ENCODE measurements at regions not wholly inside any gene's neighbourhood (a gene's known extent, or its start where the extent isn't known, plus 50 kb on each side); places are given as distances from the start of the nearest gene placed in this dataset.

- Mint-ChIP-seq H3K9me3 (no peaks in the 10 kb centered on the region), H3K36me3 (no peaks in the 10 kb centered on the region), H3K4me1 (peaks cover 34% of the 10 kb centered on the region), H3K27me3 (ENCODE audit: low read depth) (no peaks in the 10 kb centered on the region), H3K4me3 (no peak overlapping the region), H3K27ac (no peak overlapping the region)
- CTCF ChIA-PET, result no interaction called here
- DNase-seq (ENCODE audit: low spot score) (no peak), ATAC-seq (no peak)
- POLR2A ChIA-PET, result no interaction called here
- no peak for TF ChIP-seq NFE2L1 (CRISPR knock-in tag; IDR thresholded peaks at IDR 0.05)
- TF ChIP-seq GTF2I (CRISPR knock-in tag; conservative IDR thresholded peaks at IDR 0.05), result no peak
- TF ChIP-seq ZNF512 (CRISPR knock-in tag; IDR thresholded peaks at IDR 0.05; ENCODE audit: borderline replicate concordance), result no peak
- TF ChIP-seq, protein P1, sequence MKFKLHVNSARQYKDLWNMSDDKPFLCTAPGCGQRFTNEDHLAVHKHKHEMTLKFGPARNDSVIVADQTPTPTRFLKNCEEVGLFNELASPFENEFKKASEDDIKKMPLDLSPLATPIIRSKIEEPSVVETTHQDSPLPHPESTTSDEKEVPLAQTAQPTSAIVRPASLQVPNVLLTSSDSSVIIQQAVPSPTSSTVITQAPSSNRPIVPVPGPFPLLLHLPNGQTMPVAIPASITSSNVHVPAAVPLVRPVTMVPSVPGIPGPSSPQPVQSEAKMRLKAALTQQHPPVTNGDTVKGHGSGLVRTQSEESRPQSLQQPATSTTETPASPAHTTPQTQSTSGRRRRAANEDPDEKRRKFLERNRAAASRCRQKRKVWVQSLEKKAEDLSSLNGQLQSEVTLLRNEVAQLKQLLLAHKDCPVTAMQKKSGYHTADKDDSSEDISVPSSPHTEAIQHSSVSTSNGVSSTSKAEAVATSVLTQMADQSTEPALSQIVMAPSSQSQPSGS (CRISPR knock-in tag; IDR thresholded peaks at IDR 0.05; ENCODE audit: borderline replicate concordance, low read depth), result no peak
- TF ChIP-seq E2F1 (CRISPR knock-in tag; IDR thresholded peaks at IDR 0.05), result no peak
- TF ChIP-seq HMGA2 (CRISPR knock-in tag; IDR thresholded peaks at IDR 0.05), result no peak
- TF ChIP-seq, protein P2, sequence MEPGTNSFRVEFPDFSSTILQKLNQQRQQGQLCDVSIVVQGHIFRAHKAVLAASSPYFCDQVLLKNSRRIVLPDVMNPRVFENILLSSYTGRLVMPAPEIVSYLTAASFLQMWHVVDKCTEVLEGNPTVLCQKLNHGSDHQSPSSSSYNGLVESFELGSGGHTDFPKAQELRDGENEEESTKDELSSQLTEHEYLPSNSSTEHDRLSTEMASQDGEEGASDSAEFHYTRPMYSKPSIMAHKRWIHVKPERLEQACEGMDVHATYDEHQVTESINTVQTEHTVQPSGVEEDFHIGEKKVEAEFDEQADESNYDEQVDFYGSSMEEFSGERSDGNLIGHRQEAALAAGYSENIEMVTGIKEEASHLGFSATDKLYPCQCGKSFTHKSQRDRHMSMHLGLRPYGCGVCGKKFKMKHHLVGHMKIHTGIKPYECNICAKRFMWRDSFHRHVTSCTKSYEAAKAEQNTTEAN (CRISPR knock-in tag; IDR thresholded peaks at IDR 0.05), result no peak
- no peak for TF ChIP-seq GRHL2 (CRISPR knock-in tag; IDR thresholded peaks at IDR 0.05; ENCODE audit: insufficient replicate concordance, severe bottlenecking)
- no peak for TF ChIP-seq RELA (CRISPR knock-in tag; IDR thresholded peaks at IDR 0.05; ENCODE audit: borderline replicate concordance)
- TF ChIP-seq ETV6 (CRISPR knock-in tag; IDR thresholded peaks at IDR 0.05), result no peak
- no peak for TF ChIP-seq ZNF281 (CRISPR knock-in tag; IDR thresholded peaks at IDR 0.05)
- TF ChIP-seq, protein P3, sequence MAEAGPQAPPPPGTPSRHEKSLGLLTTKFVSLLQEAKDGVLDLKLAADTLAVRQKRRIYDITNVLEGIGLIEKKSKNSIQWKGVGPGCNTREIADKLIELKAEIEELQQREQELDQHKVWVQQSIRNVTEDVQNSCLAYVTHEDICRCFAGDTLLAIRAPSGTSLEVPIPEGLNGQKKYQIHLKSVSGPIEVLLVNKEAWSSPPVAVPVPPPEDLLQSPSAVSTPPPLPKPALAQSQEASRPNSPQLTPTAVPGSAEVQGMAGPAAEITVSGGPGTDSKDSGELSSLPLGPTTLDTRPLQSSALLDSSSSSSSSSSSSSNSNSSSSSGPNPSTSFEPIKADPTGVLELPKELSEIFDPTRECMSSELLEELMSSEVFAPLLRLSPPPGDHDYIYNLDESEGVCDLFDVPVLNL (CRISPR knock-in tag; IDR thresholded peaks at IDR 0.05; ENCODE audit: borderline replicate concordance, low read depth), result no peak
- TF ChIP-seq MXD4 (CRISPR knock-in tag; IDR thresholded peaks at IDR 0.05; ENCODE audit: borderline replicate concordance), result no peak
- no peak for TF ChIP-seq ERG (CRISPR knock-in tag; IDR thresholded peaks at IDR 0.05)
Observed at GRCh38 chr3:30286811-30287210, 319.6 kb upstream of the TGFBR2 start.

DNA sequence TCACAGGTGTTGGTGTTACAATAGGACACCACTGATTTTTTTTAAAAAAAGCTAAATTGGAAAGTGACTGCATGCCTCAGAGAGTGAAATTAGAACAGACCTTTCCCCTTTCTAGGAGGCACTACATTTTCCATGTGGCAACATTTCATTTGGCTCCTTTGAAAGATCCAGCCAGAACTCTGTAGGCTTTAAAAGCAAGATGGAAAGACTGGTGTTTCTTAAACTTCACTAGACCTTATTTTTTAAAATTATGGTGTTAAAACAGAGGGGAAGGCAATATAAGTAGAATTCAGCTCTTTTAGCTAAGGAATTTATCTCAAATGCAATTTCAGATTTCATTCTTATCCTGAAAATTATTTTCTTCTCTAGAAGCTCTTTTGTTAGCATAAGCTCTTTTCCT is 317.6 kb upstream of the TGFBR2 start:
- Mint-ChIP-seq H3K36me3 (no peaks in the 10 kb centered on the region), H3K4me1 (peaks cover 27% of the 10 kb centered on the region), H3K4me3 (no peak overlapping the region), H3K27ac (0 out of 2 replicates have a peak overlapping the region, but pooled peaks have one; percentile 16), H3K9me3 (no peaks in the 10 kb centered on the region), H3K27me3 (ENCODE audit: low read depth) (no peaks in the 10 kb centered on the region)
- ATAC-seq, result no peak
- no peak for DNase-seq (ENCODE audit: low spot score)
- ChIA-PET CTCF (no interaction called here), POLR2A (no interaction called here)
- TF ChIP-seq, protein P3 (CRISPR knock-in tag; IDR thresholded peaks at IDR 0.05; ENCODE audit: borderline replicate concordance, low read depth), result no peak
- TF ChIP-seq ZNF425 (CRISPR knock-in tag; conservative IDR thresholded peaks at IDR 0.05) (no peak), GABPB1 (CRISPR knock-in tag; IDR thresholded peaks at IDR 0.05) (no peak), KAT7 (CRISPR knock-in tag; IDR thresholded peaks at IDR 0.05; ENCODE audit: borderline replicate concordance) (no peak), JUN (CRISPR knock-in tag; IDR thresholded peaks at IDR 0.05) (no peak), ZNF416 (CRISPR knock-in tag; IDR thresholded peaks at IDR 0.05) (no peak)
